ENCODE measurements at regions not wholly inside any gene's neighbourhood (a gene's known extent, or its start where the extent isn't known, plus 50 kb on each side); places are given as distances from the start of the nearest gene placed in this dataset.

DNA sequence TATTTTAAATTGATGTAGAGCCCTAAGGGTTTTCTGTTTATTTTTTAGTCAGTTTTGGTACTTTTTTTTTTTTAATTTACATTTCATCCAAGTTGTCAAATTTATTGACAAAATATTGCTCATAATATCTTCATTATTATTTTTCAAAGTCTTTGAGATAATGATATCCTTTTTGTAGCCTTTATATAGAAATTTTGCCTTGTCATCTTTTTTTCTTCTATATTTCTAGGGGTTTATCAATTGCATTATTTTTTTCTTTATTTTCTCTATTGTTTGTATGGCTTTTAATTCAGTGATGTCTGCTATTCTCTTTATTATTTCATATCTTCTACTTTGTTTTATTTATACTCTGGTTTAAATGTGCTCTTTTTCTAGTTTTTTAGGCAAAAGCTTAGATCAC lies 863.0 kb upstream of the GJE1 start:
- DNase-seq, result no peak

DNA sequence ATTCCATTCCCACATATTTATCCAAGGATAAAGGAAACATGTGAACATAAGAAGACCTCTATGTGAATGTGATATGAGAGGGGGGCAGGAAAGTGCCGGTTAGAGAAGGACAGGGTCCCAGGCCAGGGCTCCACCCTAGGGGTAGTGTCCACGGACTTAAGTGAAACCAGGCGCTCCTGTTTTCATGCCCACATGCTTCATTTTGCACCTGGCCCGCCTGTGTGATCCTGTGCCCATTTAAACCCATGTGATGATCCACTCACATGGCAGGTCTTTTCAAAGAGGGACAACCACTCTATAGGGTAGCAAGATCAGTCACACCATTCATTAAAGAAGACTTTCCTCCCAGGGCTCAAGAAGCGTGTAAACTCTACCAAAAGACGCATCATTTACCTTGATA lies 865.3 kb upstream of the GJE1 start:
- no peak for DNase-seq

DNA sequence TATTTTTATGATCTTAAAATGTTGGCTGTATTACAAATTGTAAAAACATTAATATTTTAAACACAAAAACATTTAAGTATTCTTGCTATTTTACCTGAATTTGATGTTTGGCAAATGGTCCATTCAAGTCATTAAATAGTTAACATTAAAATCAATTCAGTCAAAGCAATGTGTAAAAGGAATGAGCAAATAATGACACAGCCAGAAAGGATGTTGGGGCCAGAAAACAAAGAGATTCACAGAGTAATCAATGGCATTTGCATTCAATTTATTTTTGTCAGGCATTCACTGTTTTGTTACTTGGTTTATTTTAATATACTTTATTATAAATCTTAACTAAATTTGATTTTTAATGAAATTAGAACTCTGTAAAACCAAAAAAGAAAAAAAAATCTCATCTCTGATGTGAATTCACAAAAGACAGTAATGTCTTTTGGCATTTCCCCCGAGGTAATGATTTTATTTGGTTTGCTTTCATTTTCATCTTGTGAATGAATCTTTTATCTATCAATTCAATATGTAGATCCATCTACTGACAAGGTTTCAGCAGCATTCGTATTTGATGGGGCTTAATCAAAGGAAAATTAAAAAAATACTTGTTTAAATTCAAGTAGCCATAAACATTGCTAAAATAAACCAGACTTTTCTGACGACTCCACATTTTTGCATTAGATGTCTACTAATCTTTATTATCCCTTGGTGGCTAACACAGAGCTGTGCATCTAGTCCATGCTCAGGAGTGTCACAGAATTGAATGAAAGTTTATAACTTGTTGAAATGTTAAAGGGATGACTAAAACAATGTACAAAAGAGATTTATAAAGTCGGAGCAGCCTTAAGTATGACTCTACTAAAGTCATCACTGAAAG lies 866.7 kb upstream of the GJE1 start:
- no peak for DNase-seq

DNA sequence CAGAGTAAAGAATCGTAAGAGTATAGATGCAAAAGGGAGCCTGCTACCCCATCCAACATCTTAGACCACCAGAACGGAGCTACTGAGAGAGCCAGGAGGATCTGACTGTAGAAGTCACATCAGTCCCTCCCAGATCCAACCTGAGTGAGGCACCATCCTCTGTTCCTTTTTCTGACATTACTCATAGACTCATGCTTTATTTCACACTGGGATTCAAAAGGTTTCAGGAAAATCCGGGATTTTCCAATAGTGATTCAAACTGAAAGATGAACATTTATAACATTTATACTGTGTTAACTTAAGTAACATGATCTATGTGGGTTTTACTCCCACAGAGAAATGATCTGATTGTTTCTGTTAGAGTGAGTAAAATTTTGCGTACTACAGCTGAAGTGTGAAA lies 868.6 kb upstream of the GJE1 start:
- DNase-seq, result no peak

DNA sequence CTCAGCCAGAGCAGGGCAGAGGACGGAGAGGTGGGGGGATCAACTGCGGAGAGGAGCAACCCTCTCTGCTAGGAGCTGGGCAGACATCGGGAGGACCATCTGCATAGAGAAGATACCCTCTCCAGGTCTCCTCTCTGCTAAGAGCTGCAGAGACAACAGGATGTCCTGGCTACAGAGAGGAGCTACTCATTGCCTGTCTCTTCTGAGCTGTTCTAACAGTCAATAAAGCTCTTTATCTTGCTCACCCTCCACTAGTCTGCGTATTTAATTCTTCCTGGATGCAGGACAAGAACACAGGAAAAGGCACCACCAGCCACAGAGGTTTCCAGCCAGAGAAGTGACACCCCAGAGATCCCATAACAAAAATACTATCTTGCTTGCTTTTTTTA lies 871.1 kb upstream of the GJE1 start:
- no peak for DNase-seq

DNA sequence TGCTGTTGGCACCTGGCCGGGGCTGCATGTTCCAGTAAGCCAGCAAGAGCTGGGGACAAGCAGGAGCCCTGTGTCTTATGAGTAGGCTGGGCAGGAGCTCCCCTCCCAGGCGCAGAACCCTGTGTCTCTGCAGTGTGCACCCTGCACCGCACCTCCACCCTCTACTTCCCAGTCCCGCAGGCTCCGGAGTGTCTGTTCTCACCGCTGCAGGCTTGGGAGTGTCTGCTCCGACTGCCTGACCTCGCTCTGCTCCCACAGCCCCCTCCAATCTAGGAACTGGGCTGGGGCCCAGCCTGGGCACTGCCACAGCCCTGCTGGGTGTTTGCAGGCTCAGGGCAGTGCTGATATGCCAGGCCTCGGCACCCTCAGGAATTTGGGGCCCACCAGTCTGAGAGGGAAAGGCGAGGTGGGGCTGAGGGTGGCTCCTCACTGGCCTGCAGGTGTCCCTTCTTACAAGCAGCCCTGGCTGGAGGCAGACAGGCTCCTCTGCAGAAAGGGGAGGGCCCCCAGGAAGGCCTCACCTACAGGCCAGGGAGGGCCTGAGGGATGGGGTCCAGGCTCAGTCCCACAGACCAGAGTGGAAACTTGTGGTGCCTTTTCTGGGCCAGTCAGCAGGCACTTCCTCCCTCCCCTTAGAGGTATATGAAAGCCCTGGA lies 871.6 kb upstream of the GJE1 start:
- no peak for DNase-seq

DNA sequence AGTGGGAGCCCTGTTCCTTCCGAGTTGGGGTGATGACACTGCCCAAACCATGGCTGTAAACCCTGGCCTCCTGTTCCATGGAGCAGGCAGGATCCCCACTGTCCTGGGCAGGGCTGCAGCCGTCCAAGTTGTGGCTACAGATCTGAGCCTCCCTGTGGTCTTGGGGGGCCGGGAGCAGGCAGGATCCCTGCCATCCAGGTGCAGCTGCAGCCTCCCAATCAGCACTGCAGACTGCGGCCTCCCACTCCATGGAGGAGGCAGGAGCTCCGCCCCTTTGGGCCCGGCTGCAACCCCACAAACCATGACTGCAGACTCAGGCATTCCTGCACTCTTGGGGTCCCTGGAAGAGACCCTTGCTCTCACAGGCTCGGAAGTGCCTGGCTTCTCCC lies 872.1 kb upstream of the GJE1 start:
- no peak for DNase-seq

DNA sequence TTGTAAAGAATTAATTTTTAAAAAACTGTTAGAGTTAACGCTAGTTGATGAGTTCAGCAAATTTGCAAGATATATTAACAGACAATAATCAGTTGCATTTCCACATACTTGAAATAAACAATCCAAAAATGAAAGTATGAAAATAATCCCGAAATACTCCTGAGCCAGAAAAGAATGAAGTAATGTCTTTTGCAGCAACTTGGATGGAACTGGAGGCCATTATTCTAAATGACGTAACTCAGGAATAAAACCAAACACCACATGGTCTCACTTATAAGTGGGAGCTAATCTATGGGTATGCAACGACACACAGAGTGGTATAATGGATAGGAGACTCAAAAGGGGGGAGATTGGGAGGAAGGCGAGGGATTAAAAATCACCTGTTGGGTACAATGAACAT lies 872.9 kb upstream of the GJE1 start:
- no peak for DNase-seq

DNA sequence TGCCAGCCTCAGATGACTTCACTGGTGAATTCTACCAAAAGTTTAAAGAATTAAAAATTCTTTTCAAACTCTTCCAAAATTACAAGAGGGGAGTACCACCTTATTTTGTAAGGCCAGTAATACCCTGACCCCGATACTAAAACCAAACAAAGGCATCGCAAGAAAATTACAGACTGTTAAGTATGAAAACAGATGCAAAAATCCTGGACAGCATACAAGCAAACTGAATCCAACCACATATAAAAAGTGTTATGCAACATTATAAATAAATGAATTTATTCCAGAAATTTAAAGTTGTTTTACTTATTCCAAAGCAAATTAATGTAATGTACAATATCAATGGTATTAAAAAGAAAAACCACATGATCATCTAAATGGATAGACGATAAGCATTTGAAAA lies 873.6 kb upstream of the GJE1 start:
- no peak for DNase-seq

DNA sequence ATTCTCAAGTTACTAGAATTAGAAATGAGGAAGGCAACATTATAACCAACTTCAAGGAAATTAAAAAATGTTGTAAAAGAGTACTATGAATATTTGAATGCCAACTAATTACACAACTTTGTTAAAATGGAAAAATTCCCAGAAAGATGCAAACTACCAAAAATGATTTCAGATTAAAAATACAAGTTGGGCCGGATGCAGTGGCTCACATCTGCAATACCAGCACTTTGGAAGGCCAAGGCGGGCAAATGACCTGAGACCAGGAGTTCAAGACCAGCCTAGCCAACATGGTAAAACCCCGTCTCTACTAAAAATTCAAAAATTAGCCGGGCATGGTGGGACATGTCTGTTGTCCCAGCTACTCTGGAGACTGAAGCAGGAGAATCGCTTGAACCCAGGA lies 874.2 kb upstream of the GJE1 start:
- DNase-seq, result no peak

DNA sequence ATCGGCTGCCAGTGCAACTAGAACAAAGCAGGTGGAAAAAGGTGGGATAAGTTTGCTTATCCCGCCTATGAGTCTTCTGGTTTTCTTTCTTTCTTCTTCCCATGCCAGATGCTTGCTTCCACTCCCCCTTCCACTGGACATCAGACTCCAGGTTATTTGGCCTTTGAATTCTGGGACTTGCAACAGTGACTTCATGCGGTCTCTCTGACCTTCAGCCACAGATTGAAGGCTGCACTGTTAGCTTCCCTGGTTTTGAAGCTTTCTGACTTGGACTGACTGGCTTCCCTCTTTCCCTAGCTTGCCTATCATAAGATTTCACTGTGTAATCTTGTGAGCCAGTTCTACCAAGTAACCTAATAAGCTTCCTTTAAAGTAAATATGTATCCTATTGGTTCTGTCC lies 878.4 kb upstream of the GJE1 start:
- no peak for DNase-seq

DNA sequence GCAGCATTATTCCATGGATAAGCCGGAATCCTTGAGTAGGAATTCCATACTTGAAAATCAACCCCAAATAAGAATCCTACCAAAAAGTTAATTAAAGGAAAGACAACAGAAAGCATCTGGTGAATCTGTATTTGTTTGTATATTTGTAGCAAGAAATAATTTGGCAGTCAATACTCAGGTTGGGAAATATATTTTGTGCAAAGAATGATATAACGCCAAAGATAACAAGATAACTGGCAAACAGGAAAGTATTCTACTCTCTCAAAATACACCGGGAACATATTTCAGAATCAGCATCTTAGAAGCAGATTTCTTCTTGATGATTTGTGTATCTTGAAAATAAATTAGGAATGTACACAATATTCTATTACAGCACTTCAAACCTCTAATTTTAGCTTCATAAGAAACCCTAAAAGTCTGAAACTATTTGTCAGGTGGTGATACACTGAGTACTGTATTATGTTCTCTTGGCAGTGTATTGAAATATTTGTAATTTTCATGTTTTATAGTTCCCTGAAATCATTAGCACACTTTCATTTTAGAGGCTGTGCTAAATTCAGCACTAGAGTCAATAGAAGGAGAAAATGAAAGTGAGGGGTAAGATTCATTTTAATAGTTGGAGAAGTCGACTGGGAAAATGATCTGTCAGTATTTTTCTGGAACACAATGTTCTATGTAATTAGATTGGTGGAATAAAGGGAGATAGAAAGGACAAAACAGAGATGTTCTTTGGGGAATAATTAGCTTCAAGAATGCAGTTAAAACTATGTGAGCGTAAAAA lies 879.7 kb upstream of the GJE1 start:
- no peak for DNase-seq

DNA sequence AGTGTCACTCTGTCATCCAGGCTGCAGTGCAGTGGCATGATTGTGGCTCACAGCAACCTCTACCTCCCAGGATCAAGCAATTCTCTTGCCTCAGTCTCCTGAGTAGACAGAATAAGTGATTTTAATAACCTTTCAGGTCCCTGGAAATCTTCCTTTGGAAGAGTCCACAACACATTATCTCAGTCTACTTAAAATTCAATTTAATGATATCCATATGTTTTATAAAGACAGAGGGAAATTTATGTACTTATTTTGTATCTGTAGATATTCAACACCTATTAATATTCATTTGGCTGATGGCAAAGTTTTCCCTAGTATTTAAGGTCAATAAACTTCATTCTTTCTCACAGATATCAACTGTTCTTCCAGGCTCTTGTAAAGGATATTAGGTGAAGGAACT lies 881.4 kb upstream of the GJE1 start:
- no peak for DNase-seq

DNA sequence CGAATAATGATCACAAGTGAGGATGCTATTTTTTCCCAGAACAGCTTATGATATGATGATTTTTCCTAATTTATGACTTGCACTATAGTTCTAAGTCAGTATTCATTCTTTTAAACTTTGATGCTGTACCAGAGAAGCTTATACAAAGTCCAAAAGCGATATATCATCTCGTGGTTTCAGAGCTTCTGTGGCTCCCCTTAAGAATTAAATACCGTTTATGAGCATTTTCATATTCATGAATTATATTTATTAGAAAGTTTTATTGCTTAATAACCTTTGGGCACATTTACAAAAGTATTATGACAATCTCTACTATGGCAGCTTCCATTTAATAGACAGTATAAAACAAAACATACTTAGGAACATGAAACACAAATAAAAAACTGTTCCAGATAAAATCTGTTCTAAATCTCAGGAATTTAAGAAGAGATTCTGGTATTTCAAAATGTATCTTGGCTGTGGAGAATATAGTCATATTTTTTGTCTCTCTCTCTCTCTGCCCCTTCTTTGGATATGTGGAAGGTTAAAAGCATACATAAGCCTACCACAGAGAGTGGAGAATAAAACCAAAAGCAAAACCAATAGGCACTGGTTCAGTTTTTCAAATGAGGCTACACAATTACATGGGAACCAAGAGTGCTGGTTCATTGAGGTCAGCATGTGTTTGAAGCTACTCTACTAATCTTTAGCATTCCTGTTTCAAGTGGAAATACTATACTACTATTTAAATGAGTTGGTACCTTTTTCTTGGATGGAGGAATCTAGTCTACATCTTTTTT lies 884.5 kb upstream of the GJE1 start:
- no peak for DNase-seq

DNA sequence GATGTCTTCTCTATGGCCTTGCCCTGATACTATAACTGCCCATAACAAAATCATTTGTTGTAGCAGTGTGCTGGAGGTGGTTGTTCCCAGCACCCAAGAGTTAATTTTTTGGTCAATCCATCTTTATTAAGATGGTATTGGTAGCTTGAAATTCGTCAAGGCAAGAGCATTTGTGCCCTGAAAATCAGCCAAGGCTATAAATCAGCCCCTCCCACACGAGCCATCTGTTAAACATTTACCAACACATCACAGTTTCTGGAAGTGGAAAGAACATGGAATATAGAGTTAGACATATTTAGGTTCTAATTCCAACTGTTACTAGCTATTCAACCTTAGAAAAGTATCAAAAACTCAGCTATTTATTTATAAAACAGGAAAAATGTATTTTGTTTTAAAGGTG lies 888.4 kb upstream of the GJE1 start:
- DNase-seq, result no peak

DNA sequence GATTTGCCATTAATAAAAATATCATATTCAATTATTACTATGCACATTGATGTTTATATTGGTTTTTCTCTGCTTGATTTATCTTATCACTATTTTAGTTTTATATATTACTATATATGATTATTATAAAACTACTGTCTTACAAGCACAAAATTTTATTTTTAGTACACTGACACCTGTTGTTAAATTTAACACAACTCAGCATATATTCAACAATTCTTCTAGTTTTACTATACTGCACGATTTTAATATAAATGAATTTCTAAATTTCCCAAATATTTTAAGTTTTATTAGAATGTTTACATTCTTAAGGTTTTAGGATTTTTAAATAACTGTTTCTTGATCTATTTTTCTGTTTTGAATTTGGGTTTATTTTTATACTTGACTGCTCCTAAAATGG lies 889.8 kb upstream of the GJE1 start:
- DNase-seq, result no peak

DNA sequence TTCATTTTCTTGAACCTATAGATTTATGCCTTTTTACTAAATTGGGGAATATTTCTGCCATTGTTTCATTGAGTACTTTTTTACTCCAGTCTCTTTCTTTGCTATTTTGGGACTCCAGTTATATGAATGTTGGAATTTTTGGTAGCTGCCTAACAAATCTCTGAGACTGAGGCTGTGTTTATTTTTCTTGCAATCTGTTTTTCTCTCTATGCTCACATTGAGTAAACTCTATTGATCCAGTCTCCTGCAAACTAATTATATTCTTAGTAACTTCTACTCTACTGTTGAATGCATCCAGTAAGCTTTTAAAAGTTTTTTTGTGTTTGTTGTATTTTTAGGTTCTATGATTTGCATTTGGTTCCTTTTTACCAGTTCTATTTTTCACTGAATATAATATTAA lies 903.4 kb upstream of the GJE1 start:
- DNase-seq, result no peak

DNA sequence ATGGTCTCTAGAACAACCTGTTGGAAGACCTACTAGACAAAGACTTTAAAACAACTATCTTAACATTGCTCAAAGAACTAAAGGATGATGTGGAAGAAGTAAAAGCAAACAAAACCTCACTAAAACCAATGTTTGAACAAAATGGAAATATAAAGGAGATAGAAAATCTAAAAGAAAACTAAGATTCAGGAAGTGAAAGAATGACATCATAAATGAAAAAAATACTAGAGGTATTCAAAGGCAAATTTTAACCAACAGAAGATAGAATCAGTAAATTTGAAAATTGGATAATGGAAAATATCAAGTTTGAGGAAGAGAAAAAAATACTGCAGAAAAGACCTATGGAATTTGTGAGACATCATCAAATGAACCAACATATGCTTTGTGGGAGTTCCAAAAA lies 914.1 kb upstream of the GJE1 start:
- no peak for DNase-seq

DNA sequence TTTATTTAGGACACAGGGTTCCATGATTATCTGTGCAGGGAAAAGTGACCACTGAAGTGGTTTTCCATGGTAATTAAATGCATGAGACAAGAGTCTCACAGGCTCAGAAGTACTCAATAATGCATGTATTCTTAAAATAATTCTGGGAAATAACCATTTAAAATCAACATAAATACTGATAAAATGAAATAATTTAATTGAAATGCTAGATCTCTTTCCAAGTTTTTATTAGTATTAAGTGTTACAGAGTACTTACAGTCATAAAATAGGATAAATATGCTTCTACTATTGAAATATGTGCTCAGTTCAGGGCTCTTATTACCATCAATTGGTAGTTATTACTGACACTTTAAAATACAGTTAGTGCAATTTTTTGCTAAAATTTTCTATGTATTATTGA lies 916.0 kb upstream of the GJE1 start:
- no peak for DNase-seq

DNA sequence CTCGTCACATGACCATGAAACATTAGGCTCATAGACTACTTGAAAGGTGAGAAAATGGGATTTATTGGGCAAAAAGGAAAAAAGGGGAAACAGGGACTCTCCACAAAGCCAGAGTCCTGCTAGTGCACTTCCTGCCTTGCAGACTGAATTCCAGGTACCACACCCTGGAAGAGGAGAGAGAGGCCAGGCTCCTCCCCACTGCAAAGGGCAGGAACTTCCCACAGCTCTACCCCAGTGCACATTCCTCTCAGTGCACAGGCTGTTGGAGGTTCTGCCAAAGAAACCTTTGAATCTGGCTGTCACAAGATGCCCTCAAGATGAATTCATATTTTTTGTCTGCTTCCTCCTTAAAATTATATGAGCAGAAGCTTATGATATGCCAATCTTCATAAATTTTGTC lies 920.4 kb upstream of the GJE1 start:
- peak in 1 of 2 experiments; percentile 1 for DNase-seq

DNA sequence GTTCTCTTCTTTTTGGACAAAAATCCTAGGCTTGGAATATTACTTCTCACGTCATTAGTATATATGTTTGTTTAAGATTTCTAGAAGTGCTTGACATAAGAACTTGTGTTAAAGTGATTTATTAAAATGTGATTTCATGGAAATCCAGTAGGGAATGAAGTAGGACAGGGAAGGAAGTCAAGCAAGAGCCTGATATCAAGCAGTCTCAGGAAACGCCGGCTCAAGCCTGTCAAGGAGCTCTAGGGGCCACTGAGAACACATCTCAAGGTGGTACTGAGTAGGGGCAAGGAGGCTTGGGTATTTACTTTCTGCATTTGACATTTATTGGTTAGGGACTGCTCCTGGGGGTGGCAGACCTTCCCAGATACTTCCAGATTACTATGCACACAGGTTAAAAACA lies 920.9 kb upstream of the GJE1 start:
- no peak for DNase-seq

DNA sequence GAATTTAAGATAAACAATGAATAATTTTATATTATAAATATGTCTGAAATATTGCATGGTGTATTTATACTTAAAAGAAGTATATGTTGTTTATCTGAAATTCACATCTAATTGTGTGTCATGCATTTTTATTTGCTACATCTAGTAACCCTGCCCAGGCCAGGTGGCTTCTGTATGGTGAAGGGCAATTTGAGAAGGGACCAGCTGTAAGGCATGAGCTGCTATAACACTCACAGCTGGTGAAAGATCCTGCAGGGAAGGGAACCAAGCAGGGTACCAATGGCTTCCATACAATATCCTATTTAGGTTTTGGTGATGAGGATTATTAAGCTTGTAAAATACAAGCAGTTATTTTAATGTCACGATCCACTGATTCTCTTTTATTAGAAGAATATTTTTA lies 921.8 kb upstream of the GJE1 start:
- DNase-seq, result no peak

DNA sequence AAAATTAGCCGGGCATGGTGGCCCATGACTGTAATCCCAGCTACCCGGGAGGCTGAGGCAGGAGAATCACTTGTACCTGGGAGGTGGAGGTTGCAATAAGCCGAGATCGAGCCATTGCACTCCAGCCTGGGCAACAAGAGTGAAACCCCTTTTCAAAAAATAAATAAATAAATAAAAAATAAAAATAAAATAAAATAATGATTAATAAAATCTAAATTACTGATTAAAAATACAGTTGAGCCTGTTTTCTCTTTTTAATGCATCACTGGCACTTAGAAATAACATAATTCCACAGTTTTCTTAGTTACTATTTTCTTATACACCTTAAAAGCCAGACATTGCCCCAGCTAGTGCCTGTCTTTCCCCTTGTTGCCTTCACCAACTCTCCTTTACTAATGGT lies 922.8 kb upstream of the GJE1 start:
- no peak for DNase-seq

Data from NCI-H526 (cell line).